ENCODE measurements at regions not wholly inside any gene's neighbourhood (a gene's known extent, or its start where the extent isn't known, plus 50 kb on each side); places are given as distances from the start of the nearest gene placed in this dataset.

DNA sequence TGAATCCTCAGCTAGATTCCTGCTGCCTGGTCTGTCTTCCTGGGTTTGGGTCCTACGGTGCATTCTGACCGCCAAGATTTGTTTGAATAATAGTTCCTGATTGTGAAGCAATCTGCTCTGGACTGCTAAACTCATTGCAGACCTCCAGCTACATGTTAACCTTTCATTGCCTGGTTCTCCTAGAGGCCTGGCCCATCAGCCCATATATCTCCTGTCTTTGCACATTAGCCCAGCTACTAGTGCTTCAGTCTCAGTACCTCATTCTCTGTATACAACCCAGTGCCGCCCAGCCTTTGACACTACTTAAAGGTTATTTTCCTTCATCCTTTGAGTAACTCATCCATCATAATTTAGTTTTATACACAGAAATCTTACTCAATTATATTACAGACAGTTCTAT, 65.6 kb upstream of the GRIP1 start:
- TF ChIP-seq POLR2A (IDR thresholded peaks at IDR 0.05) (no peak), CTCF (IDR thresholded peaks at IDR 0.05) (no peak)

Data from stomach (tissue), 4 donors.